ENCODE measurements at regions not wholly inside any gene's neighbourhood (a gene's known extent, or its start where the extent isn't known, plus 50 kb on each side); places are given as distances from the start of the nearest gene placed in this dataset.

- no peaks in the 10 kb centered on the region for H3K4me1 ChIP-seq
- H3K27ac ChIP-seq, result no peak overlapping the region
- H3K9me3 ChIP-seq, result no peaks in the 10 kb centered on the region
- TF ChIP-seq, protein P1, sequence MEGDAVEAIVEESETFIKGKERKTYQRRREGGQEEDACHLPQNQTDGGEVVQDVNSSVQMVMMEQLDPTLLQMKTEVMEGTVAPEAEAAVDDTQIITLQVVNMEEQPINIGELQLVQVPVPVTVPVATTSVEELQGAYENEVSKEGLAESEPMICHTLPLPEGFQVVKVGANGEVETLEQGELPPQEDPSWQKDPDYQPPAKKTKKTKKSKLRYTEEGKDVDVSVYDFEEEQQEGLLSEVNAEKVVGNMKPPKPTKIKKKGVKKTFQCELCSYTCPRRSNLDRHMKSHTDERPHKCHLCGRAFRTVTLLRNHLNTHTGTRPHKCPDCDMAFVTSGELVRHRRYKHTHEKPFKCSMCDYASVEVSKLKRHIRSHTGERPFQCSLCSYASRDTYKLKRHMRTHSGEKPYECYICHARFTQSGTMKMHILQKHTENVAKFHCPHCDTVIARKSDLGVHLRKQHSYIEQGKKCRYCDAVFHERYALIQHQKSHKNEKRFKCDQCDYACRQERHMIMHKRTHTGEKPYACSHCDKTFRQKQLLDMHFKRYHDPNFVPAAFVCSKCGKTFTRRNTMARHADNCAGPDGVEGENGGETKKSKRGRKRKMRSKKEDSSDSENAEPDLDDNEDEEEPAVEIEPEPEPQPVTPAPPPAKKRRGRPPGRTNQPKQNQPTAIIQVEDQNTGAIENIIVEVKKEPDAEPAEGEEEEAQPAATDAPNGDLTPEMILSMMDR (IDR thresholded peaks at IDR 0.05), result no peak
- H3K9ac ChIP-seq (ENCODE audit: low read depth in 2 of 2, low read length in 2 of 2), result no peak overlapping the region
- intact Hi-C loops (cut with DNase I), result no loop called here
- H3K27me3 ChIP-seq, result no peaks in the 10 kb centered on the region
- no peak overlapping the region for H3K4me3 ChIP-seq
- no peaks in the 10 kb centered on the region for H3K36me3 ChIP-seq
- DNase-seq, result no peak
Observed at GRCh38 chr6:18600255-18600654, 213.1 kb downstream of the RNF144B start.

DNA sequence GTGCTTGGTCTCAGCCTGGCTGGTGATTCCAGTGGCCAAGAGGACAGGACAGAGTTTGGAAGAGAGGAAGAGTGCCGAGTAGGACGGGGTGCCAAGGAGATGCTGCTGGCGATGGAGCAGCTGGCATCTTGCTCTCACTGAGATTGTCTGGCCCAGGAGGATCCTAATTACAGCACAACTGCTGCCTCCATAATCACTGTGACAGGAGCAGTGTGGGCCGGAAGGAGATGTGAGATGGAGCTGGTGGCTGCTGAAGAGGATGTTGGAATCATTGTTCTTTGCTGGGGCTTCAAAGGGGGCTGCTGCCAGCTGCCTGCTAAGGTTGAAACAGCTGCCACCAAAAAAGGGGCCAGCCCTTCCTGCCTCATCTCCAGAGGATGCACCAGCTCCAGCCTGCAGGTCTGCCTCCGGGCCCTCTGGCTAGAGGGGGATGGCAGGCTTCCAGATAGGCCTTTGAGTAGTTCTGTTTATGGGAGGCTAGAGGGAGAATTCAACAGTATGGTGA is 214.4 kb downstream of the RNF144B start:
- Histone ChIP-seq H3K27me3 (no peaks in the 10 kb centered on the region), H3K9me3 (no peaks in the 10 kb centered on the region), H3K36me3 (no peaks in the 10 kb centered on the region), H3K4me3 (no peak overlapping the region), H3K4me1 (no peaks in the 10 kb centered on the region), H3K9ac (ENCODE audit: low read depth in 2 of 2, low read length in 2 of 2) (no peak overlapping the region), H3K27ac (no peak overlapping the region)
- intact Hi-C loops (cut with DNase I), result no loop called here
- TF ChIP-seq, protein P1 (IDR thresholded peaks at IDR 0.05), result no peak
- no peak for DNase-seq

DNA sequence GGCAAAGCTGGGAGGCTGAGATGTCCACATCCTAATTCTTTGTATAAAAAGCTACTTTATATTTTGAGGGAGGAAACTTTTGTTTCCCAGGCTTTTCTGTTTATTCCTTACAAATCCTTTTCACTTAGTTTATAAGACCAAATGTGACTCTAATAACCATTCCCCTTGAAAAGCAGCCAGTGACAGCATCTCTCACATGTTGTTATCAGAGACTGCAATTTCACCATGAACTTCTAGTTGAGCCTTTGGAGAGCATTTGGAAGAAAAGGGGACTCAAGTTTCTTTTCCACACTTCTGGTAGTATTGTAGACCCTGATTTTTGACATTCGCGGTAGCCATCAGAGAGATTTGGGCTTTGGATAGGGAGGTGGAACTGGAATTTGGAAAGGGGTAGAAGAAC is 215.8 kb downstream of the RNF144B start:
- Histone ChIP-seq H3K4me3 (no peak overlapping the region), H3K9me3 (no peaks in the 10 kb centered on the region), H3K9ac (ENCODE audit: low read depth in 2 of 2, low read length in 2 of 2) (no peak overlapping the region), H3K4me1 (no peaks in the 10 kb centered on the region), H3K27ac (no peak overlapping the region), H3K36me3 (no peaks in the 10 kb centered on the region), H3K27me3 (no peaks in the 10 kb centered on the region)
- TF ChIP-seq, protein P1 (IDR thresholded peaks at IDR 0.05), result no peak
- intact Hi-C loops (cut with DNase I), result no loop called here
- no peak for DNase-seq

- intact Hi-C loops (cut with DNase I), result no loop called here
- Histone ChIP-seq H3K9ac (ENCODE audit: low read depth in 2 of 2, low read length in 2 of 2) (no peak overlapping the region), H3K36me3 (no peaks in the 10 kb centered on the region), H3K27me3 (no peaks in the 10 kb centered on the region), H3K4me3 (no peak overlapping the region), H3K9me3 (no peaks in the 10 kb centered on the region), H3K4me1 (no peaks in the 10 kb centered on the region), H3K27ac (no peak overlapping the region)
- no peak for DNase-seq
- TF ChIP-seq, protein P1 (IDR thresholded peaks at IDR 0.05), result no peak
Observed at GRCh38 chr6:18603361-18603760, 216.2 kb downstream of the RNF144B start.

DNA sequence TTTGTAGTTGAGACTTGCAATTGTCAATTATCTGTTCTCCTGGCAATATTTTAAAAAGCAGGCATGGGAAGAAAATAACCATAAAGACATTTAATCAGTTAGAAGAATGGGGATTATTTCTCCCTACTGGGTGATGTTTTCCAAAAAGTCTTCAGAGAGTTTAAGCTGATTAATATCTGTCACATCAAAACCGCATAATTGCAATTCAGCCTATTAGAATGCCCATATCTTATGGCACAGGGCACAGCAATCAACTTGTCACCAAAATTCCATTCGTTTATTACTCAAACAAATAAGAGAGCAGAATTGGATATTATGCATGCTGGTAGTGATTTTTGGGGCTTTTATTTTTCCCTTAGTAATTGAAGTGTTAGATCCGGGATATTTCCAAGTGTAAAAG is 218.7 kb downstream of the RNF144B start:
- Histone ChIP-seq H3K9ac (ENCODE audit: low read depth in 2 of 2, low read length in 2 of 2) (no peak overlapping the region), H3K36me3 (no peaks in the 10 kb centered on the region), H3K4me1 (no peaks in the 10 kb centered on the region), H3K4me3 (no peak overlapping the region), H3K27me3 (no peaks in the 10 kb centered on the region), H3K9me3 (no peaks in the 10 kb centered on the region), H3K27ac (no peak overlapping the region)
- DNase-seq, result no peak
- intact Hi-C loops (cut with DNase I), result no loop called here
- TF ChIP-seq, protein P1 (IDR thresholded peaks at IDR 0.05), result no peak

DNA sequence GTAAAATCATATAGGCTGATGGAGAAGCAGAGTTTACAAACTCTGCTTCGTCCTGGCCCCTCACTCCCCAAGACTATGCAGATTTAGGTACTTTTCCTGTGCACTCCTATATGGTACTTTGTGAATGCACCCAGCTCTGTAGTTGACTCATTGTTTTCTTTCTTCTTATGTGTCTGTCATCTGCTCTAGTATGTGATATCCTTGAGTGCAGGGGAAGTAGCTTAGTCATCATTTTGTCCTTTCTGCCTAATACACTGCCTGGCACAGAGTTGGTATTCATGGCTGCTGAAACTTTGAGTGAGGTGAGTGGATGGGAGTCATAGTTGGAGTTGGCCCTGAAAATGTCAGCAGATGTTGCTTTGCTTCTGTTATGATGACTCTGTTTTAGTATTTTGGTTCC is 222.6 kb downstream of the RNF144B start:
- no peak for DNase-seq
- no peak overlapping the region for H3K27ac ChIP-seq
- H3K36me3 ChIP-seq, result no peaks in the 10 kb centered on the region
- intact Hi-C loops (cut with DNase I), result no loop called here
- TF ChIP-seq, protein P1 (IDR thresholded peaks at IDR 0.05), result no peak
- no peaks in the 10 kb centered on the region for H3K27me3 ChIP-seq
- H3K9me3 ChIP-seq, result no peaks in the 10 kb centered on the region
- H3K4me3 ChIP-seq, result no peak overlapping the region
- no peak overlapping the region for H3K9ac ChIP-seq (ENCODE audit: low read depth in 2 of 2, low read length in 2 of 2)
- H3K4me1 ChIP-seq, result no peaks in the 10 kb centered on the region
